A204.1 (cell line): ENCODE measurements at regions not wholly inside any gene's neighbourhood (a gene's known extent, or its start where the extent isn't known, plus 50 kb on each side); places are given as distances from the start of the nearest gene placed in this dataset.

Experiments
- FAIRE-seq: peaks from 2 replicates; lab custom pipeline; 2012; peaks lifted over from hg19 to GRCh38; lab: Jason Lieb, UNC

GRCh38 chr14:96931751-96932150, 134.6 kb downstream of the VRK1 start:
- no peak for FAIRE-seq

- FAIRE-seq: no peak
These were observed 137.6 kb downstream of the VRK1 start for GRCh38 chr14:96934638-96935330.

GRCh38 chr14:96938946-96939345, 141.8 kb downstream of the VRK1 start:
- FAIRE-seq: no peak

- FAIRE-seq: no peak
These were observed 142.8 kb downstream of the VRK1 start for GRCh38 chr14:96940009-96940408.

- FAIRE-seq: no peak
These were observed 147.1 kb downstream of the VRK1 start for GRCh38 chr14:96944297-96944696.

- no peak for FAIRE-seq
These were observed 148.5 kb downstream of the VRK1 start for GRCh38 chr14:96945721-96946120.

GRCh38 chr14:96949594-96949993, 152.4 kb downstream of the VRK1 start:
- FAIRE-seq: no peak

- no peak for FAIRE-seq
These were observed 154.3 kb downstream of the VRK1 start for GRCh38 chr14:96951511-96951910.

- no peak for FAIRE-seq
These were observed 156.1 kb downstream of the VRK1 start for GRCh38 chr14:96953087-96953874.

GRCh38 chr14:96953875-96954185, 156.6 kb downstream of the VRK1 start:
- no peak for FAIRE-seq

GRCh38 chr14:96956464-96957239, 159.5 kb downstream of the VRK1 start:
- no peak for FAIRE-seq

- no peak for FAIRE-seq
These were observed 160.9 kb downstream of the VRK1 start for GRCh38 chr14:96958057-96958456.

GRCh38 chr14:96959992-96960391, 162.8 kb downstream of the VRK1 start:
- FAIRE-seq: no peak

- no peak for FAIRE-seq
These were observed 163.5 kb downstream of the VRK1 start for GRCh38 chr14:96960598-96961116.

- FAIRE-seq: no peak
These were observed 164.7 kb downstream of the VRK1 start for GRCh38 chr14:96961895-96962294.

GRCh38 chr14:96962337-96962736, 165.2 kb downstream of the VRK1 start:
- no peak for FAIRE-seq

GRCh38 chr14:96964726-96965415, 167.7 kb downstream of the VRK1 start:
- FAIRE-seq: no peak

- no peak for FAIRE-seq
These were observed 168.9 kb downstream of the VRK1 start for GRCh38 chr14:96965885-96966595.

- no peak for FAIRE-seq
These were observed 177.9 kb downstream of the VRK1 start for GRCh38 chr14:96975116-96975515.

- no peak for FAIRE-seq
These were observed 181.5 kb downstream of the VRK1 start for GRCh38 chr14:96978525-96979272.

- no peak for FAIRE-seq
These were observed 182.5 kb downstream of the VRK1 start for GRCh38 chr14:96979611-96980074.
